WTC11 (cell line): ENCODE measurements at regions not wholly inside any gene's neighbourhood (a gene's known extent, or its start where the extent isn't known, plus 50 kb on each side); places are given as distances from the start of the nearest gene placed in this dataset.

ENCODE experiments used
- ATF1 ChIP-seq: sonication (generic); formaldehyde crosslinking; IDR thresholded peaks from 2 replicates; pipeline ENCODE4 v1.8.1; 2023; ENCODE audit warnings: mild to moderate bottlenecking, moderate library complexity, missing genetic modification reagents
- CREB1 ChIP-seq: sonication (generic); formaldehyde crosslinking; IDR thresholded peaks from 2 replicates; pipeline ENCODE4 v1.8.0; 2023; ENCODE audit warnings: mild to moderate bottlenecking, missing genetic modification reagents
- CTCF ChIP-seq: fragments of 200-600 bp; IDR thresholded peaks from 2 replicates; pipeline ENCODE4 v1.8.0; 2022; ENCODE audit warnings: antibody characterized with exemption
- ESRRA ChIP-seq: sonication (generic); formaldehyde crosslinking; IDR thresholded peaks from 2 replicates; pipeline ENCODE4 v1.8.1; 2022; ENCODE audit warnings: mild to moderate bottlenecking, missing genetic modification reagents, borderline replicate concordance
- FOXJ3 ChIP-seq: sonication (generic); formaldehyde crosslinking; IDR thresholded peaks from 2 replicates; pipeline ENCODE4 v1.9.0; 2021; ENCODE audit warnings: missing genetic modification reagents, mild to moderate bottlenecking, borderline replicate concordance
- MAX ChIP-seq: sonication (generic); formaldehyde crosslinking; IDR thresholded peaks from 2 replicates; pipeline ENCODE4 v1.8.0; 2022; ENCODE audit warnings: mild to moderate bottlenecking, missing genetic modification reagents
- NFE2L1 ChIP-seq: sonication (generic); formaldehyde crosslinking; IDR thresholded peaks from 2 replicates; pipeline ENCODE4 v1.8.1; 2023; ENCODE audit warnings: missing genetic modification reagents
- NR1H2 ChIP-seq: sonication (generic); formaldehyde crosslinking; IDR thresholded peaks from 2 replicates; pipeline ENCODE4 v1.9.0; 2021; ENCODE audit warnings: mild to moderate bottlenecking, moderate library complexity, missing genetic modification reagents
- NR2C2 ChIP-seq: sonication (generic); formaldehyde crosslinking; IDR thresholded peaks from 2 replicates; pipeline ENCODE4 v1.8.0; 2022; ENCODE audit warnings: mild to moderate bottlenecking, missing genetic modification reagents
- USF2 ChIP-seq: sonication (generic); formaldehyde crosslinking; IDR thresholded peaks from 2 replicates; pipeline ENCODE4 v1.8.1; 2023; ENCODE audit warnings: mild to moderate bottlenecking, missing genetic modification reagents, moderate library complexity
- ZNF121 ChIP-seq: sonication (generic); formaldehyde crosslinking; IDR thresholded peaks from 2 replicates; pipeline ENCODE4 v1.8.0; 2023; ENCODE audit warnings: missing genetic modification reagents
- ZNF138 ChIP-seq: sonication (generic); formaldehyde crosslinking; conservative IDR thresholded peaks from 2 replicates; pipeline ENCODE4 v1.8.1; 2022; ENCODE audit warnings: mild to moderate bottlenecking, moderate library complexity, missing genetic modification reagents

- TF ChIP-seq CTCF (no peak), ESRRA (no peak), ATF1 (no peak), ZNF138 (no peak), NFE2L1 (CRISPR knock-in tag) (no peak), FOXJ3 (no peak), USF2 (no peak), NR1H2 (no peak), NR2C2 (CRISPR knock-in tag) (no peak), MAX (CRISPR knock-in tag) (no peak), ZNF121 (no peak), CREB1 (CRISPR knock-in tag) (no peak)
These were observed 116.7 kb downstream of the HMX1 start for GRCh38 chr4:8754634-8755589.
